ENCODE measurements at regions not wholly inside any gene's neighbourhood (a gene's known extent, or its start where the extent isn't known, plus 50 kb on each side); places are given as distances from the start of the nearest gene placed in this dataset.
"Not testable (repeated sequence)": the region's sequence is repeated elsewhere in the genome, so short reads cannot be mapped to it uniquely, and the experiment has no call there.

- H3K9ac ChIP-seq (ENCODE audit: low read length), result no peak overlapping the region
- H3K4me3 ChIP-seq (ENCODE audit: low read depth in 1 of 2, low read length in 2 of 2), result no peak overlapping the region
- no peak overlapping the region for H3K27ac ChIP-seq (ENCODE audit: low read depth, low read length)
- H3K36me3 ChIP-seq (ENCODE audit: insufficient read depth, low read length), result no peaks in the 10 kb centered on the region
- peaks cover 0 to 5% of the 10 kb centered on the region in 2 donors for H3K27me3 ChIP-seq (ENCODE audit: control insufficient read depth in 1 of 2, insufficient read depth in 2 of 2, low read length in 2 of 2)
- no peaks in the 10 kb centered on the region for H3K9me3 ChIP-seq (ENCODE audit: low read length)
- H3K4me1 ChIP-seq (ENCODE audit: insufficient read depth, low read length), result no peaks in the 10 kb centered on the region
Observed at GRCh38 chr22:27075891-27076290, 418.5 kb downstream of the MIAT start.

DNA sequence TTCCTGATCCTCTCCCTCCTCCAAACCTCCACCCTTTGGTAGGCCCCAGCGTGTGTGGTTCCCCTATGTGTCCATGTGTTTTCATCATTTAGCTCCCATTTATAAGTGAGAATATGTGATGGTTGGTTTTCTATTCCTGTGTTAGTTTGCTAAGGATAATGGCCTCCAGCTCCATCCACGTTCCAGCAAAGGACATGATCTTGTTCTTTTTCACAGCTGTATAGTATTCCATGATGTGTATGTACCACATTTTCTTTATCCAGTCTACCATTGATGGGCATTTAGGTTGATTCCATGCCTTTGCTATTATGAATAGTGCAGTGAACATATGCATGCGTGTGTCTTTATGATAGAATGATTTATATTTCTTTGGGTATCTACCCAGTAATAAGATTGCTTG is 420.7 kb downstream of the MIAT start:
- H3K27ac ChIP-seq (ENCODE audit: low read depth, low read length); H3K4me3 ChIP-seq (ENCODE audit: low read depth in 1 of 2, low read length in 2 of 2); H3K27me3 ChIP-seq (ENCODE audit: control insufficient read depth in 1 of 2, insufficient read depth in 2 of 2, low read length in 2 of 2); H3K9ac ChIP-seq (ENCODE audit: low read length); H3K4me1 ChIP-seq (ENCODE audit: insufficient read depth, low read length); H3K9me3 ChIP-seq (ENCODE audit: low read length); H3K36me3 ChIP-seq (ENCODE audit: insufficient read depth, low read length): not testable (repeated sequence)

DNA sequence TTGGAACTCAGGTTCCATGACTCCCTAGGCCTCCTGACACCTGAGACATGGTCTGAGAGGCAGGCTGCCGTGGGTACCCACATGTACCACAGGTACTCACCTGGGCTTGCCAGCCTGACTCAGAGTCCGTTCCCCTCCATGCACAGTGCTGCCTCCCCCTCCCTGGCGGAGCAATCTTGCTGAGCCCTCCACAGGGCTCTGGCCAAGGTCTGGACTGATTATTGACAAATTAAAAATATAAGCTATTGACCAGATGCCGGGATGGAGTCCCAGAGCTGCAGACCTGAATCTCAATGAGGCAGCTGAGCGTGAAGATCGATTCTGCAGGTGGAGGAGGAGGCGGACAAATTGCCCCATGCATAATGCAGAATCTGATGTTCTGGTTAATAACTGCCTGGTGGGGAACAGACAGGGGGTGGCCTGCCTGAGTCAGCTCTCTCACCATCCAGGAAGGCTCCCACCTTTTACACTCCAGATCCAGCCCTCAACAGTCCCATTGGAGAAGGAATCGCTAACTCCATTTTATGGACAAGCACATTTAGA is 422.7 kb downstream of the MIAT start:
- H3K9me3 ChIP-seq (ENCODE audit: low read length), result no peaks in the 10 kb centered on the region
- no peak overlapping the region for H3K9ac ChIP-seq (ENCODE audit: low read length)
- H3K4me3 ChIP-seq (ENCODE audit: low read depth in 1 of 2, low read length in 2 of 2), result no peak overlapping the region
- no peaks in the 10 kb centered on the region for H3K36me3 ChIP-seq (ENCODE audit: insufficient read depth, low read length)
- no peak overlapping the region for H3K27ac ChIP-seq (ENCODE audit: low read depth, low read length)
- peaks cover 0 to 5% of the 10 kb centered on the region in 2 donors for H3K27me3 ChIP-seq (ENCODE audit: control insufficient read depth in 1 of 2, insufficient read depth in 2 of 2, low read length in 2 of 2)
- H3K4me1 ChIP-seq (ENCODE audit: insufficient read depth, low read length), result no peaks in the 10 kb centered on the region

DNA sequence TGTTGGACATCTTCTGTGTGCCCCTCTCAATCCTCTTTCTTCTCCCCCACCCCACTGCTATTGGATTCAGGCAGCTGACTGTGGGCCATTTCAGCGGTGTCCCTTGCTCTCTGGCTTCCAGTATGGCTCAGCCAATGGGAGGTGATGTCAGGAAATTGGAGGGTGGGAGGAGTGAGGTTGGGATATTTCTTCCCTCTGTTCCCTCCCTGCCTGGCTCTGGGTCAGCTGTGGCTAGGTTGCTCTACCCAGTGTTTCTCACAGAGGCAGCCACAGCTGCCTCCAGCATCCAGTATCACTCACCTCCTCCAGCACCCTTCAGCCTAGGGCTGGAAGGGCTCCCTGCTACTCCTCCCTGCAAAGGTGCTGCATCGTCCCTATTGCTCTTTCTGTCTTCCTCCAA is 423.5 kb downstream of the MIAT start:
- H3K4me3 ChIP-seq (ENCODE audit: low read depth in 1 of 2, low read length in 2 of 2), result no peak overlapping the region
- no peaks in the 10 kb centered on the region for H3K4me1 ChIP-seq (ENCODE audit: insufficient read depth, low read length)
- no peak overlapping the region for H3K9ac ChIP-seq (ENCODE audit: low read length)
- H3K27me3 ChIP-seq (ENCODE audit: control insufficient read depth in 1 of 2, insufficient read depth in 2 of 2, low read length in 2 of 2), result peaks cover 0 to 5% of the 10 kb centered on the region in 2 donors
- no peaks in the 10 kb centered on the region for H3K36me3 ChIP-seq (ENCODE audit: insufficient read depth, low read length)
- no peak overlapping the region for H3K27ac ChIP-seq (ENCODE audit: low read depth, low read length)
- H3K9me3 ChIP-seq (ENCODE audit: low read length), result no peaks in the 10 kb centered on the region

GRCh38 chr22:27083610-27084009 is 426.2 kb downstream of the MIAT start:
- Histone ChIP-seq H3K9ac (ENCODE audit: low read length) (no peak overlapping the region), H3K27me3 (ENCODE audit: control insufficient read depth in 1 of 2, insufficient read depth in 2 of 2, low read length in 2 of 2) (peaks cover 0 to 5% of the 10 kb centered on the region in 2 donors), H3K4me3 (ENCODE audit: low read depth in 1 of 2, low read length in 2 of 2) (no peak overlapping the region), H3K9me3 (ENCODE audit: low read length) (no peaks in the 10 kb centered on the region), H3K36me3 (ENCODE audit: insufficient read depth, low read length) (no peaks in the 10 kb centered on the region), H3K27ac (ENCODE audit: low read depth, low read length) (no peak overlapping the region), H3K4me1 (ENCODE audit: insufficient read depth, low read length) (no peaks in the 10 kb centered on the region)

GRCh38 chr22:27084130-27084529 is 426.7 kb downstream of the MIAT start:
- Histone ChIP-seq H3K27me3 (ENCODE audit: control insufficient read depth in 1 of 2, insufficient read depth in 2 of 2, low read length in 2 of 2) (peaks cover 0 to 5% of the 10 kb centered on the region in 2 donors), H3K9ac (ENCODE audit: low read length) (no peak overlapping the region), H3K36me3 (ENCODE audit: insufficient read depth, low read length) (no peaks in the 10 kb centered on the region), H3K4me1 (ENCODE audit: insufficient read depth, low read length) (no peaks in the 10 kb centered on the region), H3K4me3 (ENCODE audit: low read depth in 1 of 2, low read length in 2 of 2) (no peak overlapping the region), H3K9me3 (ENCODE audit: low read length) (no peaks in the 10 kb centered on the region), H3K27ac (ENCODE audit: low read depth, low read length) (no peak overlapping the region)

- Histone ChIP-seq H3K27ac (ENCODE audit: low read depth, low read length) (no peak overlapping the region), H3K4me3 (ENCODE audit: low read depth in 1 of 2, low read length in 2 of 2) (no peak overlapping the region), H3K9ac (ENCODE audit: low read length) (no peak overlapping the region), H3K9me3 (ENCODE audit: low read length) (no peaks in the 10 kb centered on the region), H3K27me3 (ENCODE audit: control insufficient read depth in 1 of 2, insufficient read depth in 2 of 2, low read length in 2 of 2) (peaks cover 0 to 7% of the 10 kb centered on the region in 2 donors), H3K36me3 (ENCODE audit: insufficient read depth, low read length) (no peaks in the 10 kb centered on the region), H3K4me1 (ENCODE audit: insufficient read depth, low read length) (no peaks in the 10 kb centered on the region)
Observed at GRCh38 chr22:27086080-27087044, 429.0 kb downstream of the MIAT start.

DNA sequence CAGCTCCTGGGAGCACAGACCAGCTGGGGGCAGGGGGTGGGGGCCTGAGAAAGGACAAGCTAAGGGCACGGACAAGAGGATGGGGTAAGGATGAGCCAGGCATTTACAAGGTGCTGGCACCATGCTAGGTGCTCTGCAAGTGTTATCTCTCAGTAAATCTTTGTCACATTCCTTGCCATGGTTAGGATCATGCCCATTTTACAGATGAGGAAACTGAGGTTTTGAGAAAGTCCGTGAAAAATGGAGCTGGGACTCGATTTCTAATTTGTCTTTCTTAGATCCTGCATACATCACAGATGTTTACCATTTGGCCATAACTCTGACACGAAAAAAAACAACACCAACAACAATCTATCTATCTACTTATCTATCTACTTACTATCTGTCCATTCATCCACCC is 429.7 kb downstream of the MIAT start:
- no peak overlapping the region for H3K4me3 ChIP-seq (ENCODE audit: low read depth in 1 of 2, low read length in 2 of 2)
- no peaks in the 10 kb centered on the region for H3K9me3 ChIP-seq (ENCODE audit: low read length)
- H3K27ac ChIP-seq (ENCODE audit: low read depth, low read length), result no peak overlapping the region
- no peaks in the 10 kb centered on the region for H3K36me3 ChIP-seq (ENCODE audit: insufficient read depth, low read length)
- no peak overlapping the region for H3K9ac ChIP-seq (ENCODE audit: low read length)
- no peaks in the 10 kb centered on the region for H3K4me1 ChIP-seq (ENCODE audit: insufficient read depth, low read length)
- H3K27me3 ChIP-seq (ENCODE audit: control insufficient read depth in 1 of 2, insufficient read depth in 2 of 2, low read length in 2 of 2), result peaks cover 0 to 7% of the 10 kb centered on the region in 2 donors

DNA sequence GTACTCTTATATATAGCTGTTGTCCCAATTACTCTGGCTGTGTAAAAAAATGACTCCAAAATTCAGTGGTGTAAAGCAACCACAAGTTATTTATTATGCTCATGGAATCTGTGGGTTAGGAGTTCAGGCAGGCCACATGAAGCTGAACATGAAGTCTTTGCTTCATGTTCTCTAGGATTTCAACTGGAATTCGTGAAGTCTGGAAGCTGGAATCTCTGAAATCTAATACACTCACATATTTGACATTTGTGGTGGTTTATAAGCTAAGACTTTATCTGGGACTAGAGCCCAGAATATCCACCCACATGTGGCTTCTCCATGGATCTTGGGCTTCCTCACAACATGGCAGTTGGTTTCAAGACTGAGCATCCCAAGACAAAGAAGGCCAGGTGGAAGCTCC is 430.6 kb downstream of the MIAT start:
- Histone ChIP-seq H3K4me3 (ENCODE audit: low read depth in 1 of 2, low read length in 2 of 2) (no peak overlapping the region), H3K9me3 (ENCODE audit: low read length) (no peaks in the 10 kb centered on the region), H3K36me3 (ENCODE audit: insufficient read depth, low read length) (no peaks in the 10 kb centered on the region), H3K4me1 (ENCODE audit: insufficient read depth, low read length) (no peaks in the 10 kb centered on the region), H3K9ac (ENCODE audit: low read length) (no peak overlapping the region), H3K27me3 (ENCODE audit: control insufficient read depth in 1 of 2, insufficient read depth in 2 of 2, low read length in 2 of 2) (peaks cover 0 to 7% of the 10 kb centered on the region in 2 donors), H3K27ac (ENCODE audit: low read depth, low read length) (no peak overlapping the region)

- H3K4me1 ChIP-seq (ENCODE audit: insufficient read depth, low read length), result no peaks in the 10 kb centered on the region
- H3K9ac ChIP-seq (ENCODE audit: low read length), result no peak overlapping the region
- no peak overlapping the region for H3K27ac ChIP-seq (ENCODE audit: low read depth, low read length)
- H3K27me3 ChIP-seq (ENCODE audit: control insufficient read depth in 1 of 2, insufficient read depth in 2 of 2, low read length in 2 of 2), result peaks cover 0 to 7% of the 10 kb centered on the region in 2 donors
- no peak overlapping the region for H3K4me3 ChIP-seq (ENCODE audit: low read depth in 1 of 2, low read length in 2 of 2)
- H3K9me3 ChIP-seq (ENCODE audit: low read length), result no peaks in the 10 kb centered on the region
- no peaks in the 10 kb centered on the region for H3K36me3 ChIP-seq (ENCODE audit: insufficient read depth, low read length)
Observed at GRCh38 chr22:27089264-27089663, 431.9 kb downstream of the MIAT start.

DNA sequence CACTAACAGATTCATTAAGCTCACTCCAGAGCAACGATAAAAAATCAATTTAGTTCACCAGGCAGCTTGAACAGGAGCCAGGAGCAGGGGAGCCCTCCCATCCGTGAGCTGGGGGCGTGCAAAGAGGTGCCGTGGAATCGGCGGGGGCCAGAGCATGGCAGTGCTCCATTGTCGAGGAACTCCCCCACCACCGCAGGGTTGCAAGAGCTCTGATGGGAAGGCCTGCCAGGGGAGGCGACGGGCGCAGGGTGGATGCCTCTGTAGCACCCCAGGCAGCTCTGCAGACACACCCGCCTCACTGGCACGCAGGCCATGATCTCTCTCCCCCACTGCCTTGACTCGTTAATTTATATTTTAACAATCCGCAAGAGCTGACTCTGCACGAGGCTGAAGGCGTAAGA is 433.2 kb downstream of the MIAT start:
- peaks cover 0 to 7% of the 10 kb centered on the region in 2 donors for H3K27me3 ChIP-seq (ENCODE audit: control insufficient read depth in 1 of 2, insufficient read depth in 2 of 2, low read length in 2 of 2)
- H3K9me3 ChIP-seq (ENCODE audit: low read length), result no peaks in the 10 kb centered on the region
- H3K27ac ChIP-seq (ENCODE audit: low read depth, low read length), result no peak overlapping the region
- no peaks in the 10 kb centered on the region for H3K36me3 ChIP-seq (ENCODE audit: insufficient read depth, low read length)
- H3K4me3 ChIP-seq (ENCODE audit: low read depth in 1 of 2, low read length in 2 of 2), result no peak overlapping the region
- H3K4me1 ChIP-seq (ENCODE audit: insufficient read depth, low read length), result no peaks in the 10 kb centered on the region
- H3K9ac ChIP-seq (ENCODE audit: low read length), result no peak overlapping the region

All from muscle layer of colon (tissue), 2 donors.